CD4-positive, alpha-beta T cell treated with Interleukin-10 for 1 hour (primary cell): ENCODE measurements at regions not wholly inside any gene's neighbourhood (a gene's known extent, or its start where the extent isn't known, plus 50 kb on each side); places are given as distances from the start of the nearest gene placed in this dataset.
"Not testable (repeated sequence)": the region's sequence is repeated elsewhere in the genome, so short reads cannot be mapped to it uniquely, and the experiment has no call there.

Source experiments
- DNase-seq: peaks from one replicate; pipeline ENCODE4 v3.0.0-alpha.2; 2020

- DNase-seq, result no peak
Observed at GRCh38 chr10:81680359-81680758, 194.6 kb upstream of the NRG3 start.

GRCh38 chr10:81688459-81688858, 186.5 kb upstream of the NRG3 start:
- no peak for DNase-seq

GRCh38 chr10:81696609-81697388, 178.2 kb upstream of the NRG3 start:
- DNase-seq, result no peak

- no peak for DNase-seq
Observed at GRCh38 chr10:81704596-81704995, 170.4 kb upstream of the NRG3 start.

GRCh38 chr10:81708416-81708815, 166.6 kb upstream of the NRG3 start:
- no peak for DNase-seq

GRCh38 chr10:81708929-81709328, 166.1 kb upstream of the NRG3 start:
- DNase-seq, result no peak

GRCh38 chr10:81722399-81722798, 152.6 kb upstream of the NRG3 start:
- no peak for DNase-seq

GRCh38 chr10:81724431-81724830, 150.6 kb upstream of the NRG3 start:
- no peak for DNase-seq

GRCh38 chr10:81725851-81726250, 149.1 kb upstream of the NRG3 start:
- DNase-seq, result no peak

- DNase-seq, result no peak
Observed at GRCh38 chr10:81728692-81729091, 146.3 kb upstream of the NRG3 start.

- DNase-seq, result no peak
Observed at GRCh38 chr10:81730891-81731290, 144.1 kb upstream of the NRG3 start.

- DNase-seq, result no peak
Observed at GRCh38 chr10:81733542-81733941, 141.5 kb upstream of the NRG3 start.

GRCh38 chr10:81735167-81735566, 139.8 kb upstream of the NRG3 start:
- DNase-seq, result not testable (repeated sequence)

- no peak for DNase-seq
Observed at GRCh38 chr10:81759111-81759510, 115.9 kb upstream of the NRG3 start.

- no peak for DNase-seq
Observed at GRCh38 chr10:81784111-81784597, 90.8 kb upstream of the NRG3 start.

- no peak for DNase-seq
Observed at GRCh38 chr10:81792729-81793128, 82.3 kb upstream of the NRG3 start.

GRCh38 chr10:81806842-81807241, 68.2 kb upstream of the NRG3 start:
- no peak for DNase-seq

- no peak for DNase-seq
Observed at GRCh38 chr10:81814842-81815241, 60.2 kb upstream of the NRG3 start.

- DNase-seq, result no peak
Observed at GRCh38 chr10:81817596-81818170, 57.3 kb upstream of the NRG3 start.

GRCh38 chr10:81820418-81820817, 54.6 kb upstream of the NRG3 start:
- DNase-seq, result no peak
